Gastrocnemius medialis (tissue), 4 donors: ENCODE measurements at regions not wholly inside any gene's neighbourhood (a gene's known extent, or its start where the extent isn't known, plus 50 kb on each side); places are given as distances from the start of the nearest gene placed in this dataset.

Source experiments
- ATAC-seq, 2 donors: fragments of 150-250 bp; one replicate each; pipeline ENCODE4 v1.9.1; 2016
- DNase-seq, 2 donors: peaks; one replicate each; pipeline ENCODE4 v3.0.0-alpha.2; 2019
- H3K27ac ChIP-seq, 4 donors: fragments of 200-600 bp; sonication (generic); 1 replicate in 1 of 4; 2 replicates in 3 of 4; pipeline ENCODE4 v1.5.1; 2016 to 2018; ENCODE audit warnings: mild to moderate bottlenecking in 2 of 4, moderate library complexity in 1 of 4
- H3K27me3 ChIP-seq, 3 donors: fragments of 200-600 bp; sonication (generic) in 2 of 3; 1 replicate in 1 of 3; 2 replicates in 2 of 3; pipeline versions ENCODE4 v1.5.1 to v1.6.0; 2016 to 2019; ENCODE audit warnings: mild to moderate bottlenecking in 1 of 3, moderate library complexity in 1 of 3
- H3K36me3 ChIP-seq, 2 donors: fragments of 200-600 bp; sonication (generic) in 1 of 2; one replicate each; pipeline ENCODE4 v1.5.1; 2017 to 2018
- H3K4me1 ChIP-seq, 2 donors: fragments of 200-600 bp; sonication (generic) in 1 of 2; one replicate each; pipeline ENCODE4 v1.5.1; 2016 to 2017; ENCODE audit warnings: mild to moderate bottlenecking in 2 of 2
- H3K4me3 ChIP-seq, 4 donors: fragments of 200-600 bp; sonication (generic) in 3 of 4; 1 replicate in 1 of 4; 2 replicates in 3 of 4; pipeline ENCODE4 v1.5.1; 2016 to 2019; ENCODE audit warnings: mild to moderate bottlenecking in 2 of 4
- H3K9me3 ChIP-seq, 3 donors: fragments of 200-600 bp; sonication (generic) in 2 of 3; 1 replicate in 1 of 3; 2 replicates in 2 of 3; pipeline ENCODE4 v1.5.1; 2016 to 2019
- CTCF ChIP-seq, 5 experiments: fragments of 450-650 bp in 3 of 5; fragments of 200-600 bp in 2 of 5; sonication (generic) in 2 of 5; IDR thresholded peaks in 4 of 5; conservative IDR thresholded peaks in 1 of 5; 1 replicate in 4 of 5; 2 replicates in 1 of 5; pipeline ENCODE4 v1.5.1; 2016 to 2019; ENCODE audit warnings: antibody characterized with exemption in 5 of 5, mild to moderate bottlenecking in 3 of 5, moderate library complexity in 3 of 5
- POLR2A ChIP-seq, 2 donors: fragments of 450-650 bp; IDR thresholded peaks; one replicate each; pipeline ENCODE4 v1.6.1; 2017; ENCODE audit warnings: antibody characterized with exemption in 2 of 2, mild to moderate bottlenecking in 2 of 2, moderate library complexity in 2 of 2
- in situ Hi-C, 4 donors: fragments of 200-750 bp; cut with MboI; loops; one replicate each; pipeline versions ENCODE4 v1.15.0 to v1.8.0; 2017; ENCODE audit warnings: low sequenced_read_pairs in 4 of 4
- intact Hi-C: fragments of 100-400 bp; cut with DNase I; formaldehyde crosslinking; loops from one replicate; pipeline ENCODE4 v1.15.1; 2023; ENCODE audit warnings: low total_unique reads

GRCh38 chr4:176432811-176433540 lies 113.2 kb downstream of the SPCS3 start:
- intact Hi-C loops = no loop called here
- TF ChIP-seq POLR2A (IDR thresholded peaks at IDR 0.05) (no peak), CTCF (IDR thresholded peaks at IDR 0.05 in 4 of 5, conservative IDR thresholded peaks at IDR 0.05 in 1 of 5) (no peak)
- Histone ChIP-seq H3K27me3 (no peaks in the 10 kb centered on the region), H3K27ac (no peak overlapping the region), H3K4me3 (no peak overlapping the region), H3K9me3 (no peaks in the 10 kb centered on the region), H3K4me1 (no peaks in the 10 kb centered on the region), H3K36me3 (no peaks in the 10 kb centered on the region)
- in situ Hi-C loops = no loop called here
- no peak for ATAC-seq
- DNase-seq = no peak

GRCh38 chr4:176433983-176434382 lies 114.2 kb downstream of the SPCS3 start:
- Histone ChIP-seq H3K9me3 (no peaks in the 10 kb centered on the region), H3K4me3 (no peak overlapping the region), H3K4me1 (no peaks in the 10 kb centered on the region), H3K27ac (no peak overlapping the region), H3K27me3 (no peaks in the 10 kb centered on the region), H3K36me3 (no peaks in the 10 kb centered on the region)
- intact Hi-C loops = no loop called here
- DNase-seq (no peak), ATAC-seq (no peak)
- in situ Hi-C loops = no loop called here
- TF ChIP-seq CTCF (IDR thresholded peaks at IDR 0.05 in 4 of 5, conservative IDR thresholded peaks at IDR 0.05 in 1 of 5) (no peak), POLR2A (IDR thresholded peaks at IDR 0.05) (no peak)

GRCh38 chr4:176435901-176436292 lies 116.1 kb downstream of the SPCS3 start:
- in situ Hi-C loops = no loop called here
- Histone ChIP-seq H3K4me3 (no peak overlapping the region), H3K36me3 (no peaks in the 10 kb centered on the region), H3K4me1 (no peaks in the 10 kb centered on the region), H3K27ac (no peak overlapping the region), H3K27me3 (no peaks in the 10 kb centered on the region), H3K9me3 (no peaks in the 10 kb centered on the region)
- TF ChIP-seq POLR2A (IDR thresholded peaks at IDR 0.05) (no peak), CTCF (IDR thresholded peaks at IDR 0.05 in 4 of 5, conservative IDR thresholded peaks at IDR 0.05 in 1 of 5) (no peak)
- ATAC-seq (no peak), DNase-seq (no peak)
- intact Hi-C loops = no loop called here

- ATAC-seq = no peak
- intact Hi-C loops = no loop called here
Observed at GRCh38 chr4:176436293-176436973, 116.7 kb downstream of the SPCS3 start.

More at GRCh38 chr4:176436293-176436973, 116.7 kb downstream of the SPCS3 start:
- Histone ChIP-seq H3K9me3 (no peaks in the 10 kb centered on the region), H3K36me3 (no peaks in the 10 kb centered on the region), H3K4me1 (no peaks in the 10 kb centered on the region), H3K27me3 (no peaks in the 10 kb centered on the region), H3K27ac (no peak overlapping the region), H3K4me3 (no peak overlapping the region)
- TF ChIP-seq POLR2A (IDR thresholded peaks at IDR 0.05) (no peak), CTCF (IDR thresholded peaks at IDR 0.05 in 4 of 5, conservative IDR thresholded peaks at IDR 0.05 in 1 of 5) (no peak)
- no peak for DNase-seq
- in situ Hi-C loops = no loop called here
